Tibial nerve (tissue), 4 donors: ENCODE measurements at regions not wholly inside any gene's neighbourhood (a gene's known extent, or its start where the extent isn't known, plus 50 kb on each side); places are given as distances from the start of the nearest gene placed in this dataset.

Source experiments
- CTCF ChIP-seq, 5 experiments: fragments of 200-600 bp in 3 of 5; fragments of 450-650 bp in 2 of 5; sonication (generic) in 3 of 5; IDR thresholded peaks; one replicate each; pipeline ENCODE4 v1.5.1; 2016 to 2019; ENCODE audit warnings: antibody characterized with exemption in 5 of 5, mild to moderate bottlenecking in 3 of 5, moderate library complexity in 2 of 5
- EP300 ChIP-seq, 2 donors: sonication (generic); formaldehyde crosslinking; IDR thresholded peaks; one replicate each; pipeline ENCODE4 v1.6.1; 2017; ENCODE audit warnings: antibody characterized with exemption in 2 of 2, mild to moderate bottlenecking in 1 of 2
- POLR2A ChIP-seq, 2 donors: fragments of 450-650 bp; IDR thresholded peaks; one replicate each; pipeline ENCODE4 v1.6.1; 2017; ENCODE audit warnings: antibody characterized with exemption in 2 of 2, mild to moderate bottlenecking in 2 of 2, moderate library complexity in 2 of 2

GRCh38 chr4:19358015-19358414 lies 893.7 kb upstream of the SLIT2 start:
- no peak for TF ChIP-seq CTCF (IDR thresholded peaks at IDR 0.05)
- no peak for TF ChIP-seq POLR2A (IDR thresholded peaks at IDR 0.05)
- no peak for TF ChIP-seq EP300 (IDR thresholded peaks at IDR 0.05)
